ENCODE measurements at regions not wholly inside any gene's neighbourhood (a gene's known extent, or its start where the extent isn't known, plus 50 kb on each side); places are given as distances from the start of the nearest gene placed in this dataset.
"Not testable (repeated sequence)": the region's sequence is repeated elsewhere in the genome, so short reads cannot be mapped to it uniquely, and the experiment has no call there.

DNA sequence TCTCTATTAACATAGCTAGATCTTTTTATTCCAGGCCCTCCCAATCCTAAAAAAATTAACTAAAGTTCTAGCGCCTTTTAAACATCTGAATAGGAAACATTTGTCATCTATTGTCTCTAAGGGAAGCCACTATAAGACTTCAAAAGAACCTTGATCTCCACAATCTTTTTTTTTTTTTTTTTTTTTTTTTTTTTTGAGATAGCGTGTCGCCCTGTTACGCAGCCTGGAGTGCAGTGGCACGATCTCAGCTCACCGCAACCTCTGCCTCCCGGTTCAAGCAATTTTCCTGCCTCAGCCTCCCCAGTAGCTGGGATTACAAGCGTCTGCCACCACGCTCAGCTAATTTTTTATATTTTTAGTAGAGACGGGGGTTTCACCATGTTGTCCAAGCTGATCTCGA is 526.5 kb upstream of the HTR2C start:
- not testable (repeated sequence) for TF ChIP-seq YY1 (IDR thresholded peaks at IDR 0.05; ENCODE audit: insufficient read depth, insufficient read length); ZNF274 (IDR thresholded peaks at IDR 0.05; ENCODE audit: low read depth, low read length); SUZ12 (IDR thresholded peaks at IDR 0.05; ENCODE audit: extremely low read depth, insufficient read depth, insufficient read length)
